NCI-H1436 (cell line): ENCODE measurements at regions not wholly inside any gene's neighbourhood (a gene's known extent, or its start where the extent isn't known, plus 50 kb on each side); places are given as distances from the start of the nearest gene placed in this dataset.

Experiments used
- DNase-seq: peaks from one replicate; lab custom pipeline; 2025; lab: John Stamatoyannopoulos, UW

GRCh38 chr2:64769392-64770044 is 115.8 kb upstream of the SERTAD2 start:
- no peak for DNase-seq

GRCh38 chr2:64770137-64770780 is 116.5 kb upstream of the SERTAD2 start:
- DNase-seq: no peak

- no peak for DNase-seq
Measured at GRCh38 chr2:64770781-64771334, 117.1 kb upstream of the SERTAD2 start.

GRCh38 chr2:64771737-64772136 is 118.0 kb upstream of the SERTAD2 start:
- no peak for DNase-seq

- no peak for DNase-seq
Measured at GRCh38 chr2:64773461-64774118, 119.9 kb upstream of the SERTAD2 start.

GRCh38 chr2:64777841-64778240 is 124.1 kb upstream of the SERTAD2 start:
- DNase-seq: no peak

GRCh38 chr2:64779117-64779690 is 125.5 kb upstream of the SERTAD2 start:
- no peak for DNase-seq

GRCh38 chr2:64780041-64780440 is 126.3 kb upstream of the SERTAD2 start:
- DNase-seq: no peak

GRCh38 chr2:64781711-64782390 is 128.1 kb upstream of the SERTAD2 start:
- no peak for DNase-seq

- no peak for DNase-seq
Measured at GRCh38 chr2:64784168-64785061, 130.7 kb upstream of the SERTAD2 start.

GRCh38 chr2:64785245-64785644 is 131.5 kb upstream of the SERTAD2 start:
- no peak for DNase-seq

- DNase-seq: no peak
Measured at GRCh38 chr2:64786343-64787018, 132.8 kb upstream of the SERTAD2 start.

- no peak for DNase-seq
Measured at GRCh38 chr2:64787019-64787365, 133.3 kb upstream of the SERTAD2 start.

- DNase-seq: no peak
Measured at GRCh38 chr2:64787698-64788097, 134.0 kb upstream of the SERTAD2 start.

GRCh38 chr2:64789466-64790320 is 136.0 kb upstream of the SERTAD2 start:
- DNase-seq: no peak

GRCh38 chr2:64792300-64792699 is 138.6 kb upstream of the SERTAD2 start:
- DNase-seq: no peak

- no peak for DNase-seq
Measured at GRCh38 chr2:64792995-64793639, 139.4 kb upstream of the SERTAD2 start.

- DNase-seq: no peak
Measured at GRCh38 chr2:64793701-64794100, 140.0 kb upstream of the SERTAD2 start.

- DNase-seq: no peak
Measured at GRCh38 chr2:64794426-64794995, 140.8 kb upstream of the SERTAD2 start.
